HUES64 (cell line): ENCODE measurements at regions not wholly inside any gene's neighbourhood (a gene's known extent, or its start where the extent isn't known, plus 50 kb on each side); places are given as distances from the start of the nearest gene placed in this dataset.

ENCODE experiments used
- H3K27ac ChIP-seq: 2 replicates; pipeline ENCODE4 v1.7.0; 2013; ENCODE audit warnings: low read depth, low read length, inconsistent platforms
- H3K27me3 ChIP-seq: 2 replicates; pipeline ENCODE4 v1.6.1; 2013; ENCODE audit warnings: mild to moderate bottlenecking, low read length; ENCODE audit not compliant: insufficient read depth
- H3K36me3 ChIP-seq: 2 replicates; pipeline ENCODE4 v1.6.1; 2013; ENCODE audit warnings: mild to moderate bottlenecking, low read length; ENCODE audit not compliant: insufficient read depth
- H3K4me1 ChIP-seq: 2 replicates; pipeline ENCODE4 v1.6.1; 2013; ENCODE audit warnings: mild to moderate bottlenecking, low read length, moderate library complexity; ENCODE audit not compliant: insufficient read depth
- H3K4me3 ChIP-seq: 2 replicates; pipeline ENCODE4 v1.5.1; 2013; ENCODE audit warnings: mild to moderate bottlenecking, low read length, moderate library complexity
- H3K9ac ChIP-seq: 2 replicates; pipeline ENCODE4 v1.6.1; 2013; ENCODE audit warnings: mild to moderate bottlenecking, low read depth, low read length
- H3K9me3 ChIP-seq: 2 replicates; pipeline ENCODE4 v1.6.1; 2013; ENCODE audit warnings: low read depth, low read length; ENCODE audit not compliant: insufficient read depth
- WGBS: fragments of 150-250, 120-280 bp; methylation state at CpG from one replicate; pipeline ENCODE4 v1.1.7; 2013; ENCODE audit warnings: missing lambda C conversion rate; 5-methylcytosine and 5-hydroxymethylcytosine counted together

- Histone ChIP-seq H3K36me3 (no peaks in the 10 kb centered on the region), H3K9ac (peak overlapping the region; percentile 33; the same call in 1 of the 2 replicates), H3K27me3 (no peaks in the 10 kb centered on the region), H3K27ac (peak overlapping the region; percentile 39; the same call in 1 of the 2 replicates), H3K9me3 (no peaks in the 10 kb centered on the region), H3K4me3 (no peak overlapping the region), H3K4me1 (peaks cover 40% of the 10 kb centered on the region)
- 92% methylated on average over 2 of the region's 3 CpGs for WGBS
Measured at GRCh38 chr6:22880686-22881433, 311.5 kb downstream of the HDGFL1 start.

GRCh38 chr6:22882581-22882980 lies 313.2 kb downstream of the HDGFL1 start:
- H3K9me3 ChIP-seq: no peaks in the 10 kb centered on the region
- 93% methylated on average over 1 of the region's 2 CpGs for WGBS

GRCh38 chr6:22883061-22883717 lies 313.8 kb downstream of the HDGFL1 start:
- 91% methylated on average over 7 of the region's 7 CpGs for WGBS
- H3K4me3 ChIP-seq: no peak overlapping the region

More at GRCh38 chr6:22882581-22882980, 313.2 kb downstream of the HDGFL1 start:
- Histone ChIP-seq H3K9ac (no peak overlapping the region), H3K36me3 (no peaks in the 10 kb centered on the region), H3K27ac (no peak overlapping the region), H3K4me1 (peaks cover 38% of the 10 kb centered on the region), H3K4me3 (no peak overlapping the region), H3K27me3 (no peaks in the 10 kb centered on the region)

GRCh38 chr6:22884456-22884855 lies 315.1 kb downstream of the HDGFL1 start:
- no peak overlapping the region for H3K9ac ChIP-seq
- H3K36me3 ChIP-seq: no peaks in the 10 kb centered on the region
- H3K4me3 ChIP-seq: no peak overlapping the region
- peaks cover 29% of the 10 kb centered on the region for H3K4me1 ChIP-seq
- no peak overlapping the region for H3K27ac ChIP-seq
- H3K9me3 ChIP-seq: no peaks in the 10 kb centered on the region
- 87% methylated on average over 6 of the region's 6 CpGs for WGBS
- no peaks in the 10 kb centered on the region for H3K27me3 ChIP-seq

More at GRCh38 chr6:22883061-22883717, 313.8 kb downstream of the HDGFL1 start:
- H3K27ac ChIP-seq: no peak overlapping the region
- H3K4me1 ChIP-seq: peaks cover 41% of the 10 kb centered on the region
- no peaks in the 10 kb centered on the region for H3K36me3 ChIP-seq
- H3K27me3 ChIP-seq: no peaks in the 10 kb centered on the region
- H3K9me3 ChIP-seq: no peaks in the 10 kb centered on the region
- H3K9ac ChIP-seq: no peak overlapping the region

GRCh38 chr6:22886650-22887581 lies 317.6 kb downstream of the HDGFL1 start:
- Histone ChIP-seq H3K4me1 (peaks cover 17% of the 10 kb centered on the region), H3K9ac (no peak overlapping the region), H3K4me3 (no peak overlapping the region), H3K27me3 (no peaks in the 10 kb centered on the region), H3K27ac (no peak overlapping the region; the same call in 1 of the 2 replicates), H3K9me3 (no peaks in the 10 kb centered on the region), H3K36me3 (no peaks in the 10 kb centered on the region)
- 96% methylated on average over 5 of the region's 10 CpGs for WGBS

- H3K4me3 ChIP-seq: no peak overlapping the region
- H3K27ac ChIP-seq: no peak overlapping the region
- H3K4me1 ChIP-seq: peaks cover 14% of the 10 kb centered on the region
- no peaks in the 10 kb centered on the region for H3K27me3 ChIP-seq
- H3K36me3 ChIP-seq: no peaks in the 10 kb centered on the region
- no peak overlapping the region for H3K9ac ChIP-seq
- 90% methylated on average over 2 of the region's 3 CpGs for WGBS
- no peaks in the 10 kb centered on the region for H3K9me3 ChIP-seq
Measured at GRCh38 chr6:22888163-22888752, 318.9 kb downstream of the HDGFL1 start.

- 92% methylated on average over 4 of the region's 4 CpGs for WGBS
- Histone ChIP-seq H3K27me3 (no peaks in the 10 kb centered on the region), H3K9ac (no peak overlapping the region), H3K9me3 (no peaks in the 10 kb centered on the region), H3K4me1 (peaks cover 19% of the 10 kb centered on the region), H3K36me3 (no peaks in the 10 kb centered on the region), H3K4me3 (no peak overlapping the region), H3K27ac (no peak overlapping the region)
Measured at GRCh38 chr6:22891934-22892333, 322.6 kb downstream of the HDGFL1 start.

- 98% methylated on average over 2 of the region's 2 CpGs for WGBS
- H3K4me3 ChIP-seq: no peak overlapping the region
- H3K9ac ChIP-seq: no peak overlapping the region
- H3K9me3 ChIP-seq: no peaks in the 10 kb centered on the region
- H3K4me1 ChIP-seq: peaks cover 17% of the 10 kb centered on the region
- no peaks in the 10 kb centered on the region for H3K27me3 ChIP-seq
- H3K36me3 ChIP-seq: no peaks in the 10 kb centered on the region
- H3K27ac ChIP-seq: no peak overlapping the region
Measured at GRCh38 chr6:22892452-22892851, 323.1 kb downstream of the HDGFL1 start.

- WGBS: 38% methylated on average over 3 of the region's 3 CpGs
- Histone ChIP-seq H3K4me1 (peaks cover 11% of the 10 kb centered on the region; the same call in 1 of the 2 replicates), H3K36me3 (no peaks in the 10 kb centered on the region), H3K4me3 (no peak overlapping the region), H3K27me3 (no peaks in the 10 kb centered on the region), H3K27ac (no peak overlapping the region), H3K9me3 (no peaks in the 10 kb centered on the region), H3K9ac (no peak overlapping the region)
Measured at GRCh38 chr6:22896696-22897095, 327.3 kb downstream of the HDGFL1 start.

GRCh38 chr6:22899426-22899825 lies 330.1 kb downstream of the HDGFL1 start:
- no peaks in the 10 kb centered on the region for H3K27me3 ChIP-seq
- H3K4me3 ChIP-seq: no peak overlapping the region
- no peaks in the 10 kb centered on the region for H3K9me3 ChIP-seq
- H3K36me3 ChIP-seq: no peaks in the 10 kb centered on the region
- H3K4me1 ChIP-seq: peaks cover 20% of the 10 kb centered on the region
- H3K9ac ChIP-seq: no peak overlapping the region
- WGBS: 96% methylated on average over 1 of the region's 1 CpG
- no peak overlapping the region for H3K27ac ChIP-seq
